ENCODE measurements at regions not wholly inside any gene's neighbourhood (a gene's known extent, or its start where the extent isn't known, plus 50 kb on each side); places are given as distances from the start of the nearest gene placed in this dataset.

- TF ChIP-seq, protein P1, sequence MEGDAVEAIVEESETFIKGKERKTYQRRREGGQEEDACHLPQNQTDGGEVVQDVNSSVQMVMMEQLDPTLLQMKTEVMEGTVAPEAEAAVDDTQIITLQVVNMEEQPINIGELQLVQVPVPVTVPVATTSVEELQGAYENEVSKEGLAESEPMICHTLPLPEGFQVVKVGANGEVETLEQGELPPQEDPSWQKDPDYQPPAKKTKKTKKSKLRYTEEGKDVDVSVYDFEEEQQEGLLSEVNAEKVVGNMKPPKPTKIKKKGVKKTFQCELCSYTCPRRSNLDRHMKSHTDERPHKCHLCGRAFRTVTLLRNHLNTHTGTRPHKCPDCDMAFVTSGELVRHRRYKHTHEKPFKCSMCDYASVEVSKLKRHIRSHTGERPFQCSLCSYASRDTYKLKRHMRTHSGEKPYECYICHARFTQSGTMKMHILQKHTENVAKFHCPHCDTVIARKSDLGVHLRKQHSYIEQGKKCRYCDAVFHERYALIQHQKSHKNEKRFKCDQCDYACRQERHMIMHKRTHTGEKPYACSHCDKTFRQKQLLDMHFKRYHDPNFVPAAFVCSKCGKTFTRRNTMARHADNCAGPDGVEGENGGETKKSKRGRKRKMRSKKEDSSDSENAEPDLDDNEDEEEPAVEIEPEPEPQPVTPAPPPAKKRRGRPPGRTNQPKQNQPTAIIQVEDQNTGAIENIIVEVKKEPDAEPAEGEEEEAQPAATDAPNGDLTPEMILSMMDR (IDR thresholded peaks at IDR 0.05; ENCODE audit: insufficient read depth, low read length, missing control alignments): no peak
- H3K4me3 ChIP-seq (ENCODE audit: low read depth, low read length): no peak overlapping the region
- DNase-seq (ENCODE audit: low read depth, low spot score): no peak
- POLR2A ChIA-PET: no interaction called here
- CTCF ChIA-PET: no interaction called here
These were observed 266.4 kb downstream of the MAFB start for GRCh38 chr20:40422656-40423055.

DNA sequence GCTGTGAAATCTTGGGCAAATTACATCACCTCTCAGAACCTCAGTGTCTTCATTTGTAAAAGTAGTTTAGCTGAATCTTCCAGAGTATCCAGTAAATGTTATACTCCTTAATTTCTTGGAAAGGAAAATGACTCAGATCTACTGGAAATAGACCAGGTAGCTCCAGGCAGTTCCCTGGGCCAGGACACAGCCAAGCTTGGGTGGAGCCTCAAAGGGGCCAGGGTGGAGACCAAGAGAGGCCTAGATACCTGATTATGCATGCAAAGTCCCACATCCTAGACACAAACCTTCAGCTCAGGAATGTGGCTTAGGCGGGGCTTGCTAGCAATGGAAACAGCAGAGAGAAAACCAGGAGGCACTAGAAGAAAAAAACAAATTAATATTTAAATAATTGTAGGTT lies 272.8 kb downstream of the MAFB start:
- POLR2A ChIA-PET: no interaction called here
- CTCF ChIA-PET: no interaction called here
- no peak overlapping the region for H3K4me3 ChIP-seq (ENCODE audit: low read depth, low read length)
- TF ChIP-seq, protein P1 (IDR thresholded peaks at IDR 0.05; ENCODE audit: insufficient read depth, low read length, missing control alignments): no peak
- DNase-seq (ENCODE audit: low read depth, low spot score): no peak

DNA sequence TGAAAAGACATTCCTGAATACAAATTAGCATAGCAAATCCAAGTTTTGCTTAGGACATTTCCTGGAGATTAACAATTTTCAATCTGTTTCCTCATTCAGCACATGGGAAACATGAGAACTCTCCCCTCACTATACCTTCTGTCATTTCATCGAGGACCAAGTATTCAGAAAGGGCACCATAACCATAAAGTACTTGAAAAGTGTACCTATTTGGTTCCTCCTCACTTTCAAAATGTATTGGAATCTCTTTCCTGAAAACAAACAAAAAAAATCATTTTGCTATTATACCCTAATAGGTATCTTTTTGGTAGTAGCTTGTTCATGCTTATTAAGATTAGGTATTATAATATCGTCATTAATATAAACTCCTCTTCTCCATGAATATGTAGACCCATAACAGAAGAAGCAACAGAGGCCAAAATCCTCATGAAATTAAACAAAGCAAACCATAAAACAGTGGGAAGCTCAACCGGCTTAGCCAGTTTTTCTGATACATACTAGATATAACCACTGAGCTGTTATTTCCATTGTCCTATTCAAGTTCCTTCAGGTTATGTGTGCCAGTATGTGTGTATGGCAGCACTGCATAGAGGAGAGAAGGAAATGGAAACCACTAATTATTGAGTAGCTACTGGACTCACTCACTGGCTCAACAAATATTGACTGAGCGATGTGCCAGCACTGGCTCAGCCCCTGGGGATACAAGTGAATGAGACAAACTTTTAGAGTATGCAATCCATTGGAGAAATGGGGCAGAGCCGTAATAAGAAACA lies 274.0 kb downstream of the MAFB start:
- no peak for DNase-seq (ENCODE audit: low read depth, low spot score)
- TF ChIP-seq, protein P1 (IDR thresholded peaks at IDR 0.05; ENCODE audit: insufficient read depth, low read length, missing control alignments): no peak
- ChIA-PET POLR2A (no interaction called here), CTCF (no interaction called here)
- H3K4me3 ChIP-seq (ENCODE audit: low read depth, low read length): no peak overlapping the region

DNA sequence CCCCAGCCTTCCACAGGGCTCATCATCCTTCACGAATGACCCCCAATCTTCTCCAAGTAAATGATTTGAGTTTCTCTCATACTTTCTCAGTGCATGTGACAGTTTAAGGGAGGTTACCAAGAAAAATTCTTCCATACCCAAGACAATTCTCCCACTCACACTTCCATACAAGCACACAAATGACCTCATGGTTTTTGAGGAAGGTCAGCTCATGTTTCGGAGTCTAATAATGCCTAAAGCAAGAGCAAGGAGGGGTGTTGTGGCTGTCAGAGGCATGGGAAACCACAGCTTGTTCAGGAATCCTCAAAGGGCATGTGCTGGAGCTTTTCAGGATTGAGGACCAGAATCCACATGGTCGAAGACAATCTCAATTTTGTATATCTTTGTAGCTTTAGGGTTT lies 279.0 kb downstream of the MAFB start:
- no peak overlapping the region for H3K4me3 ChIP-seq (ENCODE audit: low read depth, low read length)
- ChIA-PET CTCF (no interaction called here), POLR2A (no interaction called here)
- TF ChIP-seq, protein P1 (IDR thresholded peaks at IDR 0.05; ENCODE audit: insufficient read depth, low read length, missing control alignments): no peak
- no peak for DNase-seq (ENCODE audit: low read depth, low spot score)

DNA sequence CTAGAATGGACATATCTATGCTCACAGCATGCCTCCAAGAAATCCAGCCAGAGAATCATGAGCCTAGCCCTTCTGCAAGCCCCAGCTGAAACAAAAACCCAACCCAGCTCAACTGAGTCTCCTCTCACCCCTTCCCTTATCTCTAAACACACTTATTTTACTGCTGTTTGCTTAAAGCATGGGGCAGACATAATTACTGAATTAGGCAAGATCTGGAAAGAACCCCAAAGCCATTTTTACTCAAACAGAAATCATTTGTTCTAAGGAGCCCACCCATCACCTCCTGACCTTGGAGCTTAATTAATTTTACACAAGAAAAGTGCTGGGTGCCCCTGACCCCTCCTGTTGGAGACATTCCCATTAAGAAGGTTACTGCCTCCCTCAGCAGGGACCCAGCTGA lies 291.6 kb downstream of the MAFB start:
- TF ChIP-seq, protein P1 (IDR thresholded peaks at IDR 0.05; ENCODE audit: insufficient read depth, low read length, missing control alignments): no peak
- DNase-seq (ENCODE audit: low read depth, low spot score): no peak
- H3K4me3 ChIP-seq (ENCODE audit: low read depth, low read length): no peak overlapping the region
- POLR2A ChIA-PET: no interaction called here
- CTCF ChIA-PET: interaction anchor here (1.3 kb wide), 1 partner anchor 9 kb away, joined by 3 read pairs; no protein-coding TSS in a partner anchor

GRCh38 chr20:40393197-40394079 lies 295.6 kb downstream of the MAFB start:
- TF ChIP-seq, protein P1 (IDR thresholded peaks at IDR 0.05; ENCODE audit: insufficient read depth, low read length, missing control alignments): no peak
- ChIA-PET CTCF (no interaction called here), POLR2A (no interaction called here)
- no peak for DNase-seq (ENCODE audit: low read depth, low spot score)
- no peak overlapping the region for H3K4me3 ChIP-seq (ENCODE audit: low read depth, low read length)

Measured in AG04449 (cell line).